Stimulated activated effector memory CD8-positive, alpha-beta T cell treated with anti-CD3 and anti-CD28 coated beads, Interleukin-12 subunit alpha, Interleukin-12 subunit beta, amount 100 ng/mL, for 72 hours (primary cell): ENCODE measurements at regions not wholly inside any gene's neighbourhood (a gene's known extent, or its start where the extent isn't known, plus 50 kb on each side); places are given as distances from the start of the nearest gene placed in this dataset.

Experiments used
- ATAC-seq: fragments of 150-1000 bp; cut with Tn5 transposase; 2 replicates; pipeline ENCODE4 v1.10.0; 2021
- DNase-seq, 2 donors: peaks; one replicate each; pipeline ENCODE4 v3.0.0; 2021 to 2022; ENCODE audit warnings: low spot score in 2 of 2
- H3K27ac Mint-ChIP-seq: one replicate; pipeline ENCODE4 v1.8.0; 2022; ENCODE audit warnings: mild to moderate bottlenecking, mixed read lengths
- H3K36me3 Mint-ChIP-seq: one replicate; pipeline ENCODE4 v1.8.0; 2022; ENCODE audit warnings: mild to moderate bottlenecking, mixed read lengths
- H3K4me1 Mint-ChIP-seq: one replicate; pipeline ENCODE4 v1.8.0; 2022; ENCODE audit warnings: mixed read lengths
- H3K4me3 Mint-ChIP-seq: one replicate; pipeline ENCODE4 v1.8.0; 2022; ENCODE audit warnings: mild to moderate bottlenecking, mixed read lengths
- H3K9me3 Mint-ChIP-seq: one replicate; pipeline ENCODE4 v1.8.0; 2022; ENCODE audit warnings: mixed read lengths

DNA sequence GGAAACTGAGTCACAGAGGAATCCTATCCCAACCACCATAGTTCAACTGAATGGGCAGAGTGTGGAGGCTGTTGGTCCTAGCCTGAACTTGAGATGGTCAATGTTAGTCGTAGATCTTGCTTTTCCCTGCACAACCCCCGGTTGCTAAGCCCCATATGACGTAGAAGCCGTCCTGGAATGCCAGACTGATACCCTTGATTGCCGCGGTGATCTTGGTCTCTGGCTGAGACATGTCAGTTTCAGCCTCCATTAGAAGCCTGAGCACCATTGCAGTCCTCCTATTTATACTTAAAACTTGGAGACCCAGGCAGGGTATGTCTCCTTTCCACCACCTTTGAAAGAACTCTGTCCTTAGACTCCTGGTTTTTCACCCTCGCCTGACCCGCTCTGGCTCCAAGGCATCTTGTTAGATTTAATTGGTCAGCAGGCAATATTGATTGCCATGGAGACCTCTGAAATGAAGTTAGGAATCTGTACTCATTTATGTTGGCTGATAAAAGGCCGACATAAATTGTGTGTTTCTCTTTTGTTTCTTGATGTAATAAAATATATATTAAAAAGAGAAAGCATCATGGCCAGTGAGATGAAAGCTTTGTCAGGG, 53.4 kb downstream of the RPLP1 start:
- no peaks in the 10 kb centered on the region for H3K9me3 Mint-ChIP-seq
- no peak overlapping the region for H3K4me3 Mint-ChIP-seq
- DNase-seq (no peak), ATAC-seq (no peak)
- H3K27ac Mint-ChIP-seq: no peak overlapping the region
- peaks cover 8% of the 10 kb centered on the region for H3K4me1 Mint-ChIP-seq
- no peaks in the 10 kb centered on the region for H3K36me3 Mint-ChIP-seq

DNA sequence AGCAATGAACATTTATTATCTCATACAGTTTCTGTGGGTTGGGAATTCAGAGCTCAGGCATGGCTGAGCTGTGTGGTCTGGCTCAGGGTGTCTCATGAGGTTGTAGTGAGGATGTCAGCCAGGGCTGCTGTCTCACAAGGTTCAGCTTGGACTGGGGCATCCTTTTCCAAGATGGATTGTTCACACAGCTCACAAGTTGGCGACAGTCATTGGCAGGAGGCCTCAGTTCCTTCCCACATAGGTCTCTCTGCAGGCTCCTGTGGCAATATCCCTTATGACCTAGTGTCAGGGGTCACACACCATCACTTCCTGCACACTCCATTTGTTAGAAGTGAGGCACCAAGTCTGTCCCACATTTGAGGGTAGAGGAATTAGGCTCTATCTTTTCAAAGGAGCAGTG, 56.0 kb downstream of the RPLP1 start:
- Mint-ChIP-seq H3K36me3 (no peaks in the 10 kb centered on the region), H3K9me3 (no peaks in the 10 kb centered on the region), H3K27ac (no peak overlapping the region), H3K4me3 (no peak overlapping the region), H3K4me1 (peaks cover 8% of the 10 kb centered on the region)
- DNase-seq: no peak
- peak; percentile 6 for ATAC-seq

DNA sequence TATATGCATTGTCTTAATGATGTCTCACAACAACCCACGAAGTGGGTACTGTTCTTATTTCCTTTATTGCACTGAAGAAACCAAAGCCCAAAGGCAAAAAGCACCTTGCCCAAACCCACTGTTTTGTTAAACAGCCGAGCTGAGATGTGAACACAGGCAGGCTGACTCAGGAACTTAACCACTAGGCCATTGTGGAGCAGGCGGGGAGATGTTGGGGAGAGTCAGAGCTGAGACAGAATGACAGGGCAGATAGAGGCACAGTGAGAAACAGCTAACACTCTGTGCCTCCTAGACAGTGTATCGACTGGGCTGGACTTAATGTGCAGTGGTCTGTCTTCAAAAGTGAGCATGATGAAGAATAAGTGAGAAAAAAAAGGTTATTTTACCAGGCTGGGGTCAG, 56.5 kb downstream of the RPLP1 start:
- no peaks in the 10 kb centered on the region for H3K9me3 Mint-ChIP-seq
- DNase-seq (no peak), ATAC-seq (peak; percentile 97)
- H3K27ac Mint-ChIP-seq: no peak overlapping the region
- peaks cover 8% of the 10 kb centered on the region for H3K4me1 Mint-ChIP-seq
- H3K36me3 Mint-ChIP-seq: no peaks in the 10 kb centered on the region
- no peak overlapping the region for H3K4me3 Mint-ChIP-seq

DNA sequence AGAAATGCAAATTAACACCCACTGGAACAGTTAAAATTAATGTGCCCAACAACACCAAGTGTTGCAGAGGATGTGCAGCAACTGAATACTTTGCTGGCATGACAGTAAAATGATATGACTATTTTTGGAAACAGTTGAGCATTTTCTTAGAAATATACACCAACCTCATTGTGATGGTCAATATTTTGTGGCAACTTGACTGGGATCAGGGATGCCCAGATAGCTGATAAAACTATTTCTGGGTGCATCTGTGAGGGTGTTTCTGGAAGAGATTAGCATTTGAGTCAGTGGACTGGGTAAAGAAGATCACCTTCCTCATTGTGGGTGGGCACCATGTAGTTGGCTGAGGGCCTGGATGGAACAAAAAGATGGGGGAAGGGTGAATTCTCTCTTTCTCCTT, 57.9 kb downstream of the RPLP1 start:
- ATAC-seq: peak; percentile 36
- no peaks in the 10 kb centered on the region for H3K36me3 Mint-ChIP-seq
- no peak overlapping the region for H3K27ac Mint-ChIP-seq
- DNase-seq: no peak
- no peak overlapping the region for H3K4me3 Mint-ChIP-seq
- no peaks in the 10 kb centered on the region for H3K9me3 Mint-ChIP-seq
- H3K4me1 Mint-ChIP-seq: peaks cover 8% of the 10 kb centered on the region

DNA sequence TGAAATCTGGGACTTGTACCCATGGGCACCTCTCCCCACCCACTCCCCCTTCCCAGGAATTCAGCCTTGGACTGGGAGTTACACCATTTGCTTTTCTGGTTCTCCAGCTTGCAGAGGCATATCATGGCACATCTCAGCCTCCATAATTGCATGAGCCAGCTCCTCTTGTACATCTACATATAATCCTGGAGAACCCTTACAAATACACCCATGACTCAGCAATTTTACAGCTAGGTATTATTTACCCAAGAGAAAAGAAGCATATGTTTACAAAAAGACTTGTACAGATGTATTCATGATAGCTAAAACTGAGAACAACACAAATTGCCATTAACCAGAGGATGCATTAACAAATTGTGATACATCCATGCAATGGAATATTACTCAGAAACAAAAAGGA, 58.4 kb downstream of the RPLP1 start:
- Mint-ChIP-seq H3K27ac (no peak overlapping the region), H3K4me1 (peaks cover 8% of the 10 kb centered on the region), H3K4me3 (no peak overlapping the region), H3K36me3 (no peaks in the 10 kb centered on the region), H3K9me3 (no peaks in the 10 kb centered on the region)
- ATAC-seq: no peak
- no peak for DNase-seq

DNA sequence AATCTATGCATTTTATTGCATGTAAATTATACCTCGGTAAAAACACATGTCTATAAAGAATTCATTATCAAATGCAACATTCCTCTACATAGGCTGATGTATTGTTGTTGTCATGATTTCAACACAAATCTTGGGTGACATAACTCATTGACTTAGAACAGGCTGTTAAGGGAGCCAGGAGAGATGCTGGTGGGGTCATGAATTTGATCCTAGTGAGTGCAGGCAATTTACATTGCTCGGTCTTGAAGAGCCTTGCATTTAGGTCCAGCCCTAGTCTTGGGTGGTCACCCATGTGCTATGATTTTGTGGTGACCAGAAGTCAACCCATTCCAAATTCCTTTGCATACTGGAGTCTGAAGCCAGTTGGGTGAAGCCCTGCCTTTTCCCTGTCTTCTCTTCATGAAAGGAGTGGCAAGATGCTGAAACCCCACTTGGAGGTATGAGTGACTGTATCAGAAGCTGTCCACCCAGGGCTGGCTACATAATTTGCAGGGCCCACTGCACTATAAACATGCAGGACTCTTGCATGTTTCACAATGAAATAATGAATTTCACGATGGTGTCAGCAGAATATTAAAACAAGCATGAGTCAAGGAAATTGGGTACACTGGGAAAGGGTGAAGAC, 59.2 kb downstream of the RPLP1 start:
- no peaks in the 10 kb centered on the region for H3K36me3 Mint-ChIP-seq
- no peak for DNase-seq
- H3K4me3 Mint-ChIP-seq: no peak overlapping the region
- no peaks in the 10 kb centered on the region for H3K9me3 Mint-ChIP-seq
- ATAC-seq: no peak
- no peak overlapping the region for H3K27ac Mint-ChIP-seq
- H3K4me1 Mint-ChIP-seq: peaks cover 8% of the 10 kb centered on the region

DNA sequence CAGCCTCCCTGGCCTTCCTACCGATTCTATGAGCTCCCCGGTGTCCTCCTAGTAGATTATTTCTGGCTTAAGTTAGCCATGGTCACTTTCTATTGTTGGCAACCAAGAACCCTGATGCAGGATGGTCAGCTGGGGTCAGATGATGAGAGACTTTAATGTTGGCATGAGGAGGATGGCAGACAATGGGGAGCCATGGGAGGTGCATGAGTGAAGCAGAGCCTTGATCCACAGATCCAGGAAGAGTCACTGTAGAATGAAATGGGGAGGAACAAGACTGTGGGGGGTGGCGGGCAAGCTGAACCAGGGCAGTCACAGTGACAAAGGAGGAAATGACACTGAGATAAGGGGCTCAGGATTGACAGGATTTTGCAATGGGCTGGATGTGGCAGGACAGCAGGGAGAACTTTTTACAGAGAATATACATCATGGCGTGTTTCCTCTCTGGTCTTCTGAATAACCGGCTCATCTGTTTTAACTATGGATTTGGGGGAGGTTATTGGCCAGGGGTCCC, 60.9 kb downstream of the RPLP1 start:
- H3K27ac Mint-ChIP-seq: no peak overlapping the region
- no peaks in the 10 kb centered on the region for H3K36me3 Mint-ChIP-seq

DNA sequence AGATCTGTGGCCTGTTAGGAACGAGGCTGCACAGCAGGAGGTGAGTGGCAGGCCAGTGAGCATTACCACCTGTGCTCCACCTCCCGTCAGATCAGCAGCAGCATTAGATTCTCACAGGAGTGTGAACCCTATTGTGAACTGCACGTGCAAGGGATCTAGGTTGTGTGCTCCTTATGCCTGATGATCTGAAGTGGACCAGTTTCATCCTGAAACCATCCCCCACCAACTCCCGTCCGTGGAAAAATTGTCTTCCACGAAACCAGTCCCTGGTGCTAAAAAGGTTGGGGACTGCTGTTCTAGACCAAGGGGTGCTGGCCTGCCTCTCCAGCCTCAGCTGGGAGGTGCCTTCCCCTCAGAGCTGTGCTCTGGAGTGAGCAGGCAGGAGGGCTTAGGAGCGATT, 61.4 kb downstream of the RPLP1 start:
- ATAC-seq (no peak), DNase-seq (no peak)
- no peak overlapping the region for H3K27ac Mint-ChIP-seq
- H3K4me3 Mint-ChIP-seq: no peak overlapping the region
- H3K4me1 Mint-ChIP-seq: peaks cover 6% of the 10 kb centered on the region
- no peaks in the 10 kb centered on the region for H3K36me3 Mint-ChIP-seq
- H3K9me3 Mint-ChIP-seq: no peaks in the 10 kb centered on the region

More for the DNA sequence above, 60.9 kb downstream of the RPLP1 start:
- ATAC-seq (no peak), DNase-seq (no peak)
- peaks cover 8% of the 10 kb centered on the region for H3K4me1 Mint-ChIP-seq
- H3K4me3 Mint-ChIP-seq: no peak overlapping the region
- H3K9me3 Mint-ChIP-seq: no peaks in the 10 kb centered on the region

DNA sequence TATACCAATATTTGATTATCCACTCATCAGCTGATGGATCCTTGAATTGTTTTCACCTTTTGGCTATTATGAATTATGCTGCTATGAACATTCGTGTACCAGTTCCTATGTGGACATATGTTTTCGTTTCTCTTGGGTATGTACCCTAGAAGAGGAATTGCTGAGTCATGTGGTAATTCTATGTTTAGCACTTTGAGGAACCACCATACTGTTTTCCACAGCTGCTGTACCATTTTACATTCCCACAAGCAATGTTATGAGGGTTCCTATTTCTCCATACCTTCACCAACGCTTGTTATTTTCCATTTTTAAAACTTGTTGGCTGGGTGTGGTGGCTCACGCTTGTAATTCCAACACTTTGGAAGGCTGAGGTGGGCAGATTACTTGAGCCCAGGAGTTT, 62.9 kb downstream of the RPLP1 start:
- ATAC-seq (no peak), DNase-seq (no peak)
- H3K36me3 Mint-ChIP-seq: no peaks in the 10 kb centered on the region
- no peak overlapping the region for H3K4me3 Mint-ChIP-seq
- no peaks in the 10 kb centered on the region for H3K4me1 Mint-ChIP-seq
- no peak overlapping the region for H3K27ac Mint-ChIP-seq
- no peaks in the 10 kb centered on the region for H3K9me3 Mint-ChIP-seq

DNA sequence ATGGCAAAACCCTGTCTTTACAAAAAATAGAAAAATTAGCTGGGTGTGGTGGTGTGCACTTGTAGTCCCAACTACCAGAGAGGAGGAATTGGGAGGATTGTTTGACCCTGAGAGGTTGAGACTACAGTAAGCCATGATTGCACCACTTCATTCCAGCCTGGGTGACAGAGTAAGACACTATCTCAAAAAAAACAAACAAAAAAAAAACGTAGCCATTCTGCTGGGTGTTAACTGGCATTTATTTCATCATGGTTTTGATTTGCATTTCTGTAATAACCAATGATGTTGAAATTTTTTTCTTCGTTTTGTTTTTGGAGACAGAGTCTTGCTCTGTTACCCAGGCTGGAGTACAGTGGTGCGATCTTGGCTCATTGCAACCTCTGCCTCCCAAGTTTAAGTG, 63.3 kb downstream of the RPLP1 start:
- no peak overlapping the region for H3K27ac Mint-ChIP-seq
- no peaks in the 10 kb centered on the region for H3K9me3 Mint-ChIP-seq
- ATAC-seq (no peak), DNase-seq (no peak)
- no peak overlapping the region for H3K4me3 Mint-ChIP-seq
- no peaks in the 10 kb centered on the region for H3K4me1 Mint-ChIP-seq
- no peaks in the 10 kb centered on the region for H3K36me3 Mint-ChIP-seq

DNA sequence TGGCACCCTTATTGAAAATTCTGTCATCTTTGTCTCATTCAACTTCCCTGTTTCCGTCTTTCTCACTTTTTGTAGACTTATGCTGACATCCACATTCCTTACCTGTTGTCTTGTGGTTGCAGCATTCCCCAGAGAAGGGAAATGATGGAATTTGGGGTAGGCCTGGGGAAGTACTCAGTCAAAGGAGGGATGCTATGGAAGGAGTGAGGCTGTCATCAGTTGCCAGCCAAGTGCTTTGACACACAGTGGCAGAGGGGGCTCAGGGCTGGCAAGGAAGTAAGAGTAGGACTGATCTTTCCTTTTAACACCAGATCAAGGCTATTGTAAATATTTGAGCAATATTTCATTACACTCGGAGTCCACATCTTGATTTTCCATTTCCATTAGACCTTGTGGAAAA, 64.4 kb downstream of the RPLP1 start:
- ATAC-seq: no peak
- H3K27ac Mint-ChIP-seq: no peak overlapping the region

DNA sequence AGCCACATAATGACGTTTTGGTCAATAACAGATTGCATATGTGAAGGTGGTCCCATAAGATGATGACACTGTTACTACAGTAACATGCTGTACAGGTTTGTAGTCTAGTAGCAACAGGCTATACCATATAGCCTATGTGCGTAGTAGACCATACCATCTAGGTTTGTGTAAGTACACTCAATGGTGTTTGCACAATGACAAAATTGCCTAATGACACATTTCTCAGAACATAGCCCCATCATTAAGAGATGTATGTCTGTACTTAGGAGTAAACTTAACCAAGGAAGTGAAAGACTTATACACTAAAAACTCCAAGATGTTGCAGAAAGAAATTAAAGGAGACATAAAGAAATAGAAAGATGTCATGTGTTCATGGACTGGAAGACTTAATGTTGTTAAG, 66.2 kb downstream of the RPLP1 start:
- H3K4me1 Mint-ChIP-seq: peaks cover 8% of the 10 kb centered on the region
- no peak for DNase-seq
- no peak for ATAC-seq
- H3K9me3 Mint-ChIP-seq: no peaks in the 10 kb centered on the region
- no peaks in the 10 kb centered on the region for H3K36me3 Mint-ChIP-seq
- H3K27ac Mint-ChIP-seq: no peak overlapping the region
- no peak overlapping the region for H3K4me3 Mint-ChIP-seq

More for the DNA sequence above, 64.4 kb downstream of the RPLP1 start:
- Mint-ChIP-seq H3K4me3 (no peak overlapping the region), H3K4me1 (no peaks in the 10 kb centered on the region), H3K9me3 (no peaks in the 10 kb centered on the region), H3K36me3 (no peaks in the 10 kb centered on the region)
- no peak for DNase-seq

DNA sequence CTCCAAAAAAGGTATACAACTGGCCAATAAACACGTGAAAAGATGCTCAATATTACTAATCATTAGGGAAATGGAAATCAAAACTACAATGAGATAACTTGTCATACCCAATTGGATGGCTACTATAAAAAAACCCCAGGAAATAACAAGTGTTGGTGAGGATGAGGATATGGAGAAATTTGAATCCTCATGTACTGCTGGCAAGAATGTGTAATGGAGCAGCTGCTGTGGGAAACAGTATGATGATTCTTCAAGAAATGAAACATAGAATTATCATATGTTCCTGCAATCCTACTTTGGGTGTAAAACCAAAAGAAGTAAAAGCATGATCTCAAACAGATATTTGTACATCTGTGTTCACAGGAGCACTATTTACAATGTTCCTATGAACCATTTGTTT, 67.4 kb downstream of the RPLP1 start:
- Mint-ChIP-seq H3K9me3 (no peaks in the 10 kb centered on the region), H3K27ac (no peak overlapping the region), H3K4me1 (peaks cover 8% of the 10 kb centered on the region), H3K4me3 (no peak overlapping the region), H3K36me3 (no peaks in the 10 kb centered on the region)
- no peak for ATAC-seq
- no peak for DNase-seq

DNA sequence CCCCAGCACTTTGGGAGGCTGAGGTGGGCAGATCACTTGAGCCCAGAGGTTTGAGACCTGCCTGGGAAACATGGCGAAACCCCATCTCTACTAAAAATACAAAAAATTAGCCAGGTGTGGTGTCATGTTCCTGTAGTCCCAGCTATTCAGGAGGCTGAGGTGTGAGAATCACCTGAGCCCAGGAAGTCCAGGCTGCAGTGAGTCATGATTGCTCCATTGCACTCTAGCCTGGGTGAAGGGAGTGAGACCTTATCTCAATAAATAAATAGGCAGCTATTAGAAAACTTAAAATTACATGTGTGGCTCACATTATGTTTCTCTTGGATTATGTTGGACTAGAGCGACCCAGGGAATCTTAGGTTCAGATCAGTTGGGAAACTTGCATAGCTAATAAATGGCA, 69.7 kb downstream of the RPLP1 start:
- Mint-ChIP-seq H3K4me3 (no peak overlapping the region), H3K27ac (no peak overlapping the region), H3K9me3 (no peaks in the 10 kb centered on the region), H3K4me1 (peaks cover 8% of the 10 kb centered on the region), H3K36me3 (no peaks in the 10 kb centered on the region)
- ATAC-seq (no peak), DNase-seq (no peak)

DNA sequence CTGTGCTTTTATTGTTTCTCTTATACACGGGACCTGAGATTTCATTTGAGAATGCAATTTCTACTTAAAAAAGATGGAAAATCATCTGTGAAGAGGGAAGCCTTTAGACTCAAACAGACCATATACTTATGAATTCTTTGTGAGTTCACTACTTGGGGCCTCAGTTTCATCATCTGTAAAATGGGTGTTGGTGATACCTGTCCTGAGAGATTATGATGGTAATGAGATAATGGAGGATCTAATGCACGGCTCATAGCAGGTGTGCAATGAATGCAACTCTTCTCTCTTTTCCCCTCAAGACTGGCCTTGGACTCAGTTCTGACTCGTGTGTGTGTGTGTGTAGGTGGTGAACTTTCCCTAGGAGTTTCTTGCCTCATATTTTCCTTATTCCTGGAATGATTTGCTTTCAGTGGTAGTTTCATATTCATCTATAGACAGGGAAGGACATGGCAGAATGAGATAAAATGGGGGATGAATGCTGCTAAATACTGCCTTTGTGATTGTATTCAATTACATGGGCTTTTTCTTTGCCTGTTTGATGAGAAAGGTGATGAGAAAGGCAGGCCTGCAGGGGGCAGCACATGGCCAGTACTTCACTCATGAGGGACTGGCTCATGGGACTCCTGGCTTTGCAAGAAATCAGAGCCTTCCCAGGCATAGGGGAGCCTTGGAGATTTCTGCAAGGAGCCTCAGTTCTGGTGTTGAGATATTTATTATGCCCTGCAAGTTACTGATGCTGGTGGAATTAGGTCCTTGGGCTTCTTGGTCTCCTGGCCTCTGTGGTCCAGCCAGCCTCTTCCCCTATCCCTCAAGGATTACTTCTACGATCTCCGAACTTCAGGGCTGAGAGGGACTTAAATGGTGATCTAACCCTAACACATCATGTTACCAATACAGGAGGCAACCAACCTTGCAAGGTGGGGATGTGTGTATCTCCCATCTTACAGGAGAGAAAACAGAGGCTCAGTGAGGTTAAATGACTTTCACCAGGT, 70.7 kb downstream of the RPLP1 start:
- DNase-seq (peak; percentile 48 to 76), ATAC-seq (peak; percentile 68)
- Mint-ChIP-seq H3K4me3 (no peak overlapping the region), H3K27ac (no peak overlapping the region), H3K4me1 (peaks cover 8% of the 10 kb centered on the region), H3K9me3 (no peaks in the 10 kb centered on the region), H3K36me3 (no peaks in the 10 kb centered on the region)
